Lower leg skin (tissue), 4 donors: ENCODE measurements at regions not wholly inside any gene's neighbourhood (a gene's known extent, or its start where the extent isn't known, plus 50 kb on each side); places are given as distances from the start of the nearest gene placed in this dataset.

Source experiments
- DNase-seq, 2 donors: peaks; one replicate each; pipeline ENCODE4 v3.0.0-alpha.2; 2019; ENCODE audit warnings: low spot score in 2 of 2
- H3K4me3 ChIP-seq: fragments of 200-600 bp; sonication (generic); 2 replicates; pipeline ENCODE4 v1.5.1; 2017; ENCODE audit warnings: mild to moderate bottlenecking, low read depth; ENCODE audit not compliant: poor library complexity, severe bottlenecking
- POLR2A ChIP-seq, 2 donors: fragments of 450-650 bp; IDR thresholded peaks; one replicate each; pipeline ENCODE4 v1.6.1; 2016 to 2017; ENCODE audit warnings: antibody characterized with exemption in 2 of 2, mild to moderate bottlenecking in 1 of 2, moderate library complexity in 1 of 2
- WGBS, 2 donors: methylation state at CpG; one replicate each; pipeline ENCODE4 v1.1.5; 2018; 5-methylcytosine and 5-hydroxymethylcytosine counted together
- intact Hi-C: fragments of 100-400 bp; cut with DNase I; formaldehyde crosslinking; loops from one replicate; pipeline ENCODE4 v1.15.0; 2023; ENCODE audit warnings: low total_unique reads
- TF ChIP-seq, protein P1 (sequence below), 3 donors: fragments of 450-650 bp; IDR thresholded peaks; one replicate each; pipeline ENCODE4 v1.5.1; 2016; ENCODE audit warnings: antibody characterized with exemption in 3 of 3, mild to moderate bottlenecking in 3 of 3, moderate library complexity in 2 of 3

GRCh38 chr1:2944705-2945104, 76.6 kb upstream of the ACTRT2 start:
- DNase-seq = no peak
- TF ChIP-seq, protein P1, sequence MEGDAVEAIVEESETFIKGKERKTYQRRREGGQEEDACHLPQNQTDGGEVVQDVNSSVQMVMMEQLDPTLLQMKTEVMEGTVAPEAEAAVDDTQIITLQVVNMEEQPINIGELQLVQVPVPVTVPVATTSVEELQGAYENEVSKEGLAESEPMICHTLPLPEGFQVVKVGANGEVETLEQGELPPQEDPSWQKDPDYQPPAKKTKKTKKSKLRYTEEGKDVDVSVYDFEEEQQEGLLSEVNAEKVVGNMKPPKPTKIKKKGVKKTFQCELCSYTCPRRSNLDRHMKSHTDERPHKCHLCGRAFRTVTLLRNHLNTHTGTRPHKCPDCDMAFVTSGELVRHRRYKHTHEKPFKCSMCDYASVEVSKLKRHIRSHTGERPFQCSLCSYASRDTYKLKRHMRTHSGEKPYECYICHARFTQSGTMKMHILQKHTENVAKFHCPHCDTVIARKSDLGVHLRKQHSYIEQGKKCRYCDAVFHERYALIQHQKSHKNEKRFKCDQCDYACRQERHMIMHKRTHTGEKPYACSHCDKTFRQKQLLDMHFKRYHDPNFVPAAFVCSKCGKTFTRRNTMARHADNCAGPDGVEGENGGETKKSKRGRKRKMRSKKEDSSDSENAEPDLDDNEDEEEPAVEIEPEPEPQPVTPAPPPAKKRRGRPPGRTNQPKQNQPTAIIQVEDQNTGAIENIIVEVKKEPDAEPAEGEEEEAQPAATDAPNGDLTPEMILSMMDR (IDR thresholded peaks at IDR 0.05) = no peak
- no peak for TF ChIP-seq POLR2A (IDR thresholded peaks at IDR 0.05)
- 51 to 76% methylated on average over 4 of the region's 4 CpGs for WGBS, 2 donors
- H3K4me3 ChIP-seq = no peak overlapping the region
- intact Hi-C loops = no loop called here

DNA sequence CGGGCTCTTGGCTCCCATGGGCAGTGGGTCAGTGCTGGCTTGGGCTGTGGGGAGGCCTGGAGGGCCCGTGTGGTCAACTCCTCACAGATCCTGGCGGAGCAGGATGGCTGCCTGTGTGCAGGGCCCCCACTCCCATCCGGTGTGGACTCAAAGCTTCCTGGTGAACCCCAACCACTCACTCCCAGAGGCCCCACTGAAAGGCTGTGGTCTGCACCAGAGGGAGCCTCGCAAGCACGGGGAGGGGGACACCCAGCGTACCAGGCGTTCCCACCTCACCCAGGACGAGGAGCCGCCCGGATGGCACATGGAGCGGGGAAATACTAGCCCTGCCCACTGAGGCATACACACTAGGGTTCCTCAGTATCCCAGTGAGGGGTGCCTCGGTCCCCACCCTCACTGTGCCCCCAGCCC, 75.4 kb upstream of the ACTRT2 start:
- WGBS, 2 donors = 75 to 86% methylated on average over 9 to 13 of the region's 13 CpGs
- no peak for DNase-seq
- H3K4me3 ChIP-seq = no peak overlapping the region
- TF ChIP-seq, protein P1 (IDR thresholded peaks at IDR 0.05) = no peak
- no peak for TF ChIP-seq POLR2A (IDR thresholded peaks at IDR 0.05)
- intact Hi-C loops = no loop called here

DNA sequence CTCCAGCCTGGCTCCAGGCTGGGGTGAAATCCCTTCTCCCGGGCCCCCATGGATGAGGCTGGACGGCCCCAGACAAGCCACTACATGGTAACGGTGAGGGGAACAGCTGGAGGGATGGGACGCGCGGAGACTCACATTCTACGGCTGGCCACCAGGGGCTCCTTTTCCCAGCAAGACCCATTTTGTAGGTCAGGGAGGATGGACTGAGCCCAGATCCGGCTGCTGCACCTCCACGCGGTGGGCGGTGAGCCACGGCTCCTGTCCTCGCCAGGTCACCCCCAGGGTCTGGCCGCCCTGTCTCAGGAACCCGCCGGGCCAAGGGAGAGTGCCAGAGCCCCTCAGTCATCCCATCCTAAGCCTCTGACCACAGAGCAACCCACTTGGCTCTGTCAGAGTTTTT, 75.0 kb upstream of the ACTRT2 start:
- no peak for TF ChIP-seq POLR2A (IDR thresholded peaks at IDR 0.05)
- TF ChIP-seq, protein P1 (IDR thresholded peaks at IDR 0.05) = no peak
- no peak overlapping the region for H3K4me3 ChIP-seq
- 40 to 47% methylated on average over 16 of the region's 16 CpGs for WGBS, 2 donors
- DNase-seq = no peak
- intact Hi-C loops = no loop called here

DNA sequence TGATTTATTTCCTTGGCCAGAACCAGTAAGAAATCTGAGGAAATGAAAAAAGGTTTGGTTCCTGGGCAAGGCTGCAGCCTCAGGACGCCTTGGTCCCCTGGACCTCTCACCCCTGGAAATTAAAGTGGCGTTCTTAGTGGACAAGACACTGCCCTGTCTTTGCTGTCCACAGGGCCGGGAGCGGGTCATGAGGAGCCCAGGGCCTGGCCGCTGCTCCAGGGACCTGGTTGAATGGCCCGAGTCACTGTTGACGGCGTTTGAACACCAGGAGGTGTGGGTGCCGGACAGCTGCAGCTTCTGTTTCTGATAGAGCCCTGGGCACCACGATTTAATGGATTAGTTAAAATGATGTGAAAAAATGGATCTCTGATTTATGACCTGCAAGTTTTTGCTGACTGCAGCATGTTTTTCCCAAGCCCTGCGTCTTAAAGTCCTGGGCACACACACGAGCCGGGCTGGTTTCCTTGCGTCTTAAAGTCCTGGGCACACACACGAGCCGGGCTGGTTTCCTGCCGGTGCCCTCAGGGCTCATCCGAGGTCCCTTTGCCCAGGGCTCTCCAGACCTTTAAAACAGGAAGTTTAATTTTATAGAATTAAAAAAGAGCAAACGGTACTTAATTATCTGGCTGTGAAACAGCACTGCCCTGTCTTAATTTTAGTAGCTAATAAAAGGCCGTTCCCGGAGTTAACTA, 74.1 kb upstream of the ACTRT2 start:
- TF ChIP-seq POLR2A (IDR thresholded peaks at IDR 0.05) = no peak
- TF ChIP-seq, protein P1 (IDR thresholded peaks at IDR 0.05) = no peak
- intact Hi-C loops = no loop called here
- WGBS, 2 donors = 19 to 24% methylated on average over 21 of the region's 21 CpGs
- no peak for DNase-seq
- no peak overlapping the region for H3K4me3 ChIP-seq

- DNase-seq = no peak
- intact Hi-C loops = no loop called here
- H3K4me3 ChIP-seq = no peak overlapping the region
- TF ChIP-seq POLR2A (IDR thresholded peaks at IDR 0.05) = no peak
- TF ChIP-seq, protein P1 (IDR thresholded peaks at IDR 0.05) = no peak
- WGBS, 2 donors = 75 to 79% methylated on average over 20 of the region's 20 CpGs
These were observed 73.1 kb upstream of the ACTRT2 start for GRCh38 chr1:2948001-2948750.
